Stomach smooth muscle (tissue), 2 donors: ENCODE measurements at regions not wholly inside any gene's neighbourhood (a gene's known extent, or its start where the extent isn't known, plus 50 kb on each side); places are given as distances from the start of the nearest gene placed in this dataset.
A peak's percentile ranks its signal among the peaks of the same experiment; 100 is the strongest.
"Not testable (repeated sequence)": the region's sequence is repeated elsewhere in the genome, so short reads cannot be mapped to it uniquely, and the experiment has no call there.

Experiments
- H3K27ac ChIP-seq: one replicate; pipeline ENCODE4 v1.7.0; 2013; ENCODE audit warnings: mild to moderate bottlenecking, low read length, inconsistent platforms
- H3K27me3 ChIP-seq, 2 donors: one replicate each; pipeline ENCODE4 v1.7.0; 2013; ENCODE audit warnings: low read length in 2 of 2; ENCODE audit not compliant: insufficient read depth in 2 of 2, control insufficient read depth in 1 of 2
- H3K36me3 ChIP-seq, 2 donors: one replicate each; pipeline ENCODE4 v1.7.0; 2013; ENCODE audit warnings: low read length in 2 of 2; ENCODE audit not compliant: control insufficient read depth in 2 of 2, insufficient read depth in 2 of 2
- H3K4me1 ChIP-seq: one replicate; pipeline ENCODE4 v1.7.0; 2013; ENCODE audit warnings: low read length; ENCODE audit not compliant: control insufficient read depth, insufficient read depth
- H3K4me3 ChIP-seq, 2 donors: one replicate each; pipeline ENCODE4 v1.7.0; 2013; ENCODE audit warnings: low read length in 2 of 2
- H3K9ac ChIP-seq, 2 donors: one replicate each; pipeline ENCODE4 v1.7.0; 2013; ENCODE audit warnings: low read length in 2 of 2, mild to moderate bottlenecking in 1 of 2
- H3K9me3 ChIP-seq, 2 donors: one replicate each; pipeline ENCODE4 v1.7.0; 2013; ENCODE audit warnings: low read length in 2 of 2; ENCODE audit not compliant: control insufficient read depth in 2 of 2
- donor health status: healthy.
- donor health status: Pancreatic carcinoma.

DNA sequence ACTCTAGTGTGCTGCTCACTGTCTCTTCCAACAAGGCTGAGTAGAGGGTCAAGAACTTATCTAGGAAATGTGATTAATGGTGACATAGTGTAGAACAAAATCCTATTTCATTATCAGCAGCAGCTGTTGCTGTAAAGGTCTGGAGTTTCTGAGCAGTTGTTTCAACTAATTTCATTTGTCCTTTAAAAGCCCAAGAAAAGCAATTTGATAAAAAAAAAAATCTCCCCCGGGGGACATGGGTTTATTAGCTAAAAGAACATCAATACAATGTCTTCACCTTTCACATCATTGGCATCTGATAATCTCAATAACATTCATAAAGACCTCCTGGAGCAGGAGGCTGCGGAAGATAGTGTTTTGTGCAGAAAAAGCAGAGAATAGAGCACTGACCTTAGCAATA lies 468.1 kb downstream of the KCTD16 start:
- H3K9ac ChIP-seq = no peak overlapping the region
- H3K4me3 ChIP-seq = no peak overlapping the region
- H3K4me1 ChIP-seq = no peaks in the 10 kb centered on the region
- no peaks in the 10 kb centered on the region for H3K36me3 ChIP-seq
- no peaks in the 10 kb centered on the region for H3K27me3 ChIP-seq
- H3K9me3 ChIP-seq = no peaks in the 10 kb centered on the region
- no peak overlapping the region for H3K27ac ChIP-seq

DNA sequence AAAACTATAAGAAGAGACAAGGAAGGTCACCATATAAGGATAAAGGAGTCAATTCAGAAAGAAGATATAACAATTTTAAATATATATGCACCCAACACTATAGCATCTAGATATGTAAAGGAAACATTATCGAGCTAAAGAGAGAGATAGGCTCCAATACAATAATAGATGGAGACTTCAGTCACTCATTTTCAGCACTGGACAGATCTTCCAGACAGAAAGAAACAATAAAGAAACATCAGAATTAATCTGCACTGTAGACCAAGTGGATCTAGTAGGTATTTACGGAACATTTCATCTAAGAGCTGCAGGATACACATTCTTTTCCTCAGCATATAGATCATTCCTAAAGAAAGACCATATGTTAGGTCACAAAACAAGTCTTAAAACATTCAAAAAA lies 463.5 kb downstream of the KCTD16 start:
- H3K27me3 ChIP-seq = no peaks in the 10 kb centered on the region
- H3K4me1 ChIP-seq = no peaks in the 10 kb centered on the region
- peaks cover 8 to 15% of the 10 kb centered on the region in 2 donors for H3K9me3 ChIP-seq
- H3K27ac ChIP-seq = no peak overlapping the region
- H3K4me3 ChIP-seq = no peak overlapping the region
- H3K36me3 ChIP-seq = no peaks in the 10 kb centered on the region
- H3K9ac ChIP-seq = no peak overlapping the region

DNA sequence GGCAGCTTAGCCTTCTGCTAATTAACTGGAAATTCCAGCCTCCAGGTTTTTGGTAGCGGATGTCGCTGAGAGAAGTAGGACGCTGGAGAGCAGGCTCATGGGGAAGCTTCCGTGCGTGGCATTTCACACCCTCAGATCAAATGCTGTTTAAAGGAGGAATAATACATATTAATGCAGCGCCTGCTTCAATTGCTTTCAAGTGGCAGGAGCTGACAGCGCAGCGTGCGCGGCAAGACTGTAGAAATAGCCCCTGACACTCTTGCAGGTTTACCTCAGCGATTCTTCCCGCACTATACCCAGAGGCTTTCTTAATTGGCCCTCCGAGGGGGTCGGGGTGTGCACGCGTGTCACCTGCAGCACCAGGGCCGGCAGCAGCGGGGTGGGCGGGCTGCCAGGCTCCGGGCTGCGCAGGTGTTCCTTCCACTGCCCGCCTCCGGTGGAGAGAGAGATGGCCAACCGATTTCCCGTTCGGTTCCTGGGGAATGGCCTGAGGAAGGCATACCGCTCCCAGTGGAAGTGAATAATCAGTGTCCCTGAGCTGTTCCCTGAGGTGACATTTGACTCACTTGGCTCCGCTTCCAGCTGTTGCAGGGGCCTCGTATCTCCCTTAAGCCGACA lies 427.9 kb downstream of the KCTD16 start:
- Histone ChIP-seq H3K9ac (no peak overlapping the region), H3K4me3 (peak overlapping the region in 1 of 2 donors; percentile 15)

DNA sequence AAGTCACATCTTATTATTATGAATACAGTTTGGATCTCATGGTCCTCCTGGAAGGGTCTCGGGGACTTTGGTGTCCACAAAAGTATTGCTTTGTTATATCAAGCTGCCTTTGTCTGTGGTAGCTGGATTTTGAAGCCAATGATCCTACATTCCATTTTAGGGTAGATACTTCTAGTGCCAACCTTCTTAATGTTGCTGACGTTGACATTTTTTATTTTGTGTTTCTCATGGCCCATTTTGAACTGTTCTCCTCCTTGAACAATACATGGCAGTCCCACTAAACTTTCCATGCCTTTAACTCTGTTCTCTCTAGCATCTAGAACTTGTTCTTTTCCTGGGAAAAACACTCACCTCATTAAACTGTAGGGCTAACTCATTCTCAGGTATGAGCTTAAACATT lies 425.8 kb downstream of the KCTD16 start:
- no peaks in the 10 kb centered on the region for H3K9me3 ChIP-seq
- no peaks in the 10 kb centered on the region for H3K36me3 ChIP-seq
- H3K27me3 ChIP-seq = peaks cover 0 to 11% of the 10 kb centered on the region in 2 donors
- H3K4me1 ChIP-seq = peaks cover 4% of the 10 kb centered on the region
- no peak overlapping the region for H3K9ac ChIP-seq
- H3K4me3 ChIP-seq = no peak overlapping the region
- no peak overlapping the region for H3K27ac ChIP-seq

More for the DNA sequence above, 427.9 kb downstream of the KCTD16 start:
- peaks cover 0 to 11% of the 10 kb centered on the region in 2 donors for H3K27me3 ChIP-seq
- H3K4me1 ChIP-seq = peaks cover 4% of the 10 kb centered on the region
- H3K36me3 ChIP-seq = no peaks in the 10 kb centered on the region
- H3K9me3 ChIP-seq = no peaks in the 10 kb centered on the region
- H3K27ac ChIP-seq = no peak overlapping the region

DNA sequence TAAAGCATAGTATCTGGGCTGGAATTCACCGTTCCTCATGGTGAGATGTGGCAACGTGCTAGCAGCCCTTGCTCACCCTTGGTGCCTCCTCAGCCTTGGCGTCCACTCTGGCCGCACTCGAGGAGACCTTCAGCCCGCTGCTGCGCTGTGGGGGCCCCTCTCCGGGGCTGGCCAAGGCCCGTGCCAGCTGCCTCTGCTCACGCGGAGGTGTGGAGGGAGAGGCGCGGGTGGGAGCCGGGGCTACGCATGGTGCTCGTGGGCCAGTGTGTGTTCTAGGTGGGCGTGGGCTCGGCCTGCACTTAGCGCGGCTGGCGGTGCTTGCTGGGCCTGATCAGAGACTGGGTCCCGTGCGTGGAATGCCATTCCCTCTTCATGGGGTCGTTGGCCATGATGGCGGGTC lies 424.2 kb downstream of the KCTD16 start:
- Histone ChIP-seq H3K4me3 (no peak overlapping the region), H3K27ac (no peak overlapping the region), H3K9me3 (no peaks in the 10 kb centered on the region), H3K4me1 (peaks cover 4% of the 10 kb centered on the region), H3K36me3 (no peaks in the 10 kb centered on the region), H3K9ac (no peak overlapping the region), H3K27me3 (peaks cover 0 to 11% of the 10 kb centered on the region in 2 donors)

DNA sequence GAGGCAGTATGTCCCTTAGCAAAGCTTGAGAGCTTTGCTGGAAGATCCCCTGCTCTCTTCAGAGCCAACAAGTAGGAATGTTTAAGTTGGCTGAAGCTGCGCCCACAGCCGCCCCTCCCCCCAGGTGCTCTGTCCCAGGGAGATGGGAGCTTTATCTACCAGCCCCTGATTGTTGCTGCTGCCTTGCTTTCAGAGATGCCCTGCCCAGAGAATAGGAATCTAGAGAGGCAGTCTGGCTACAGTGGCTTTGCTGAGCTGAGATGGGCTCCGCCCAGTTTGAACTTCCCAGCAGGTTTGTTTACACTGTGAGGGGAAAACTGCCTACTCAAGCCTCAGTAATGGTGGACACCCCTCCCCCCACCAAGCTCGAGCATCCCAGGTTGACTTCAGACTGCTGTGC lies 423.6 kb downstream of the KCTD16 start:
- H3K4me1 ChIP-seq, H3K27ac ChIP-seq, H3K9ac ChIP-seq, H3K4me3 ChIP-seq, H3K9me3 ChIP-seq, H3K36me3 ChIP-seq: not testable (repeated sequence)
- peaks cover 0 to 11% of the 10 kb centered on the region in 2 donors for H3K27me3 ChIP-seq

DNA sequence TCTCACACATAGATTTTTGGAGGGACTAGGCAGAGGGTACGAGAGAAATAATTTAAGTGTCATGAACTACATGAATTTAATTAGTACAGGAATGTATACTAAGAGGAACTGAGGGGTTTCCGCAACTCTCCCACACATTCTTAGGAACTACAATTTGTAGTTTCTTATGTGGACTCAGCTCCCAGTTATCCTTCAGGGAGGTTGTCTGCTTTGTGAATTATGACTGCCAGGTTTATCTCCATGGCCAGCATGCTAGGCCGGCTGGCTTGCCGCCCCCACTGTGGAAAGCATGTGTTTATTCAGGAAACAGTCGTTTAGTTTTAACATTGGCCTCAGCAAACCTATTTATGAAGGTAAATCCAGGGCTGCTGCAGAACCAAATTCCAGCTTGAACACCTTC lies 415.0 kb downstream of the KCTD16 start:
- H3K9ac ChIP-seq = no peak overlapping the region
- no peaks in the 10 kb centered on the region for H3K27me3 ChIP-seq
- no peaks in the 10 kb centered on the region for H3K36me3 ChIP-seq
- no peak overlapping the region for H3K4me3 ChIP-seq
- H3K27ac ChIP-seq = no peak overlapping the region
- H3K9me3 ChIP-seq = no peaks in the 10 kb centered on the region
- H3K4me1 ChIP-seq = no peaks in the 10 kb centered on the region

DNA sequence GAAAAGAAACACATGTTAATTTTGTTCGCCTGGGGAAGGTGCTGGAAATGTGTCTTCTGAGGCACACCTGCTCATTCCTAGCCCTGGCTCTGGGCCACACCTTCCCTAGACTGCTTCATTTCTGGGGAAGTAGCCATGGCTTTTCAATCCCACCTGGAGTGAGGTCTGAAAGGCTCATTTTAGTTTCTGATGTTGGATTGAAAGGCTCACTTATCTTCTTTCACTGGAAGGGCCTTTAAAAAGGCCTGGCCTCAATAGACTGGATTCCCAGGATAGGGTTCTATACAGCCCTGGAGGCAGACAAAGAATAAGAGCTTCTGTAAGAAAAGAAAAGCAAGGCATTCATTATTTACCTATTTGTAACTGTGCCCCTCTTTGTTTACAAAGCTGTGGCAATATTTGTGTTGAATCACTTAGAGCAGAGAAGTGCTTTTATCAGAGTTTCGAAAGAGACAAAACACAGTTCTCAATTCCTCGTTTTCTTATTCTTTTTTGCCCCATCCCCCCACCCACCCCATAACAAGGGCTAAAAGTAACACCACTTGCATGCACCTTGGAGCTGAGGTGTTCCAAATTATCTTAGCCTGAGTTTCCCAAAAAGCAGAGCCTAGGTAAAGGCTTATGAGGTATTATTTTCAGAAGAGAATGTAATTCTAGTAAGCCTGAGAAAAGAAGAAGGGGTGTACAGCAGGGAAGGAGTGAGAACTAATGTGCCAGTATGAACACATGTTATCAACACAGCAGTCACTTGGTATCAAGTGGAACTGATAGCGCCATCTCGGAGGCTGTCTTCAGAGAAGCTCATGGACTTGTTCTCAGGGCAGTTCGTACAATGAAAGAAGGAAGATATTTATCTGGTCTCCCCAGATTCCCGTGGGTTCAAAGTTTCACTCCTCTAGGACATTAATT lies 413.1 kb downstream of the KCTD16 start:
- Histone ChIP-seq H3K27me3 (no peaks in the 10 kb centered on the region), H3K27ac (no peak overlapping the region), H3K9ac (no peak overlapping the region), H3K4me3 (no peak overlapping the region), H3K4me1 (no peaks in the 10 kb centered on the region), H3K9me3 (no peaks in the 10 kb centered on the region), H3K36me3 (no peaks in the 10 kb centered on the region)

DNA sequence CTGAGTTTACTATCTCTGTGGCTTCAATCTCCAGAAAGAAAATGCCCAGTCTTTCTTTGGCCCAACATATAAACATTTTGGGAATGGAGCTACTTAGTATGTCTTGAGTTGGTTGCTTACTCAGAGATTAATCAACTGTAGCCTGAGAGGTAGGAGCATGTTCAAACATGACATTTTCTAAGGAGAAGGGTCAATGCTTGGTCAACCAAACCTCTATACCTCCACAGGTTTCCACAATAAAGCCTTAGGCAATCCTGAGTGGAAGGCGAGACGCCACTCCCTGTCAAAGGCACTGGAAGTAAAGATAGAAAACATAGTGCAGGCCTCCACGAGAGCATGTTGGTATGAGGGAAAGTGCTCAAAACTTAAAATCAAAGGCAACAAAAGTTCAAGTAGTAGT lies 411.4 kb downstream of the KCTD16 start:
- Histone ChIP-seq H3K27me3 (no peaks in the 10 kb centered on the region), H3K9ac (no peak overlapping the region), H3K4me1 (no peaks in the 10 kb centered on the region), H3K4me3 (no peak overlapping the region), H3K9me3 (no peaks in the 10 kb centered on the region), H3K36me3 (no peaks in the 10 kb centered on the region), H3K27ac (no peak overlapping the region)

DNA sequence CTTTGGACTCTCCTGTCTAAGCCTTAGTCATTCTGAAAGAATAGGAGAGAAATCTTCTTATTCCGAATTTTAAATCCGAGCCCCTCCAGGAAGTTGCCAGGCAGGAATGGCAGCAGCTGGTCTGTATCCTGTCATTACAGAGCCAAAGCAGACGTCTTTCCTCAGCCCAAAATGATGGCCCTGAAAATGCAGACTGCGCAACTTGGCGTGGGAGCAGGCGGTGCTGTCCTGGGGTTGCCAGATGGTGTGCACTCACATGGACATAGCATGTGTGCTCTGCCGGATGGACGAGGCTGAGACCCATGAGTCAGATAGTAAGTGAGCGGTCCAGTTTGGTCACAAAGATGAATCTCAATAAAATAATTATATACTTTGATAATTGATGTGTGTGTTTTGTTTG lies 410.4 kb downstream of the KCTD16 start:
- Histone ChIP-seq H3K27ac (no peak overlapping the region), H3K4me3 (no peak overlapping the region), H3K4me1 (no peaks in the 10 kb centered on the region), H3K27me3 (no peaks in the 10 kb centered on the region), H3K9ac (no peak overlapping the region), H3K36me3 (no peaks in the 10 kb centered on the region), H3K9me3 (no peaks in the 10 kb centered on the region)

DNA sequence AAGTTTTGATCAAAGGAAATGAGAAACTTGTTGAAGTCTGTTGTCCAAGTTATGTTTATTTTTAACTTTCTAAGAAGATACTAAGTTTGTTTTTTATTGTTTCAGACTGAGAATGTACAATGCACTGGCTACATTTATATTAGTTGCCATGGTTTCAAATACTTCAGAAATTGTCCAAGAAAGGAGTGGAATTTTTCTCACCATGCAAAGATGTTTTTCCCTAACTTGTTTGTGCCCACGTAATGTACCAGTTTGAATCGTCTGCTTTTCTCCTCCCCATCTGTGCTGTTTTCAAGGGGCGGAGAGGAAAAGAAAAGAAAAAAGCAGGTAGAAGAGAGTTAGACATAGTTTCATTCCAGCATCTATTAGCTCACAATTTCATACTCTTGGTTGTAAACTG lies 407.0 kb downstream of the KCTD16 start:
- H3K9ac ChIP-seq = no peak overlapping the region
- H3K4me1 ChIP-seq = no peaks in the 10 kb centered on the region

More for the DNA sequence above, 407.0 kb downstream of the KCTD16 start:
- H3K27ac ChIP-seq = no peak overlapping the region
- no peaks in the 10 kb centered on the region for H3K36me3 ChIP-seq
- H3K9me3 ChIP-seq = peaks cover 0 to 4% of the 10 kb centered on the region in 2 donors
- H3K27me3 ChIP-seq = no peaks in the 10 kb centered on the region
- no peak overlapping the region for H3K4me3 ChIP-seq
